NT2/D1 (cell line): ENCODE measurements at regions not wholly inside any gene's neighbourhood (a gene's known extent, or its start where the extent isn't known, plus 50 kb on each side); places are given as distances from the start of the nearest gene placed in this dataset.

Source experiments
- SUZ12 ChIP-seq: IDR thresholded peaks from 2 replicates; pipeline ENCODE4 v1.6.1; 2011; ENCODE audit not compliant: insufficient read length, insufficient read depth; ENCODE audit errors: extremely low read depth
- YY1 ChIP-seq: IDR thresholded peaks from 2 replicates; pipeline ENCODE4 v1.6.1; 2011; ENCODE audit not compliant: insufficient read length, insufficient read depth
- ZNF274 ChIP-seq: IDR thresholded peaks from 2 replicates; pipeline ENCODE4 v1.6.1; 2011; ENCODE audit warnings: mild to moderate bottlenecking, low read depth, low read length

DNA sequence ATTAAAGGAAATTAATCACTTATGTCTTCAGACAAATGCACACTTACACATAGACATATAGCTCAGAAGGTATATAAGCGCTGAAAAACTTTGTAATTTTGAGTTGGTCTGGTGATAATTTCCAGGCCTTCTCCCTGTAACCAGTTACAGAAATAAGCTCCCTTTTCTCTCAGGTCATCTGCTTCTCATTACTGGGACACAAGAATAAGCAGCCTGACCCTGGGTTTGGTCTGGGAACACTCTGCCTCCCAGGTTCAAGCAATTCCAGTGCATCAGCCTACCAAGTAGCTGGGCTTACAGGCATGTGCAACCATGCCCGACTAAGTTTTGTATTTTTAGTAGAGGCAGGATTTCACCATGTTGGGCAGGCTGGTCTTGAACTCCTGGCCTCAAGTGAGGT is 274.5 kb downstream of the LMO7 start:
- TF ChIP-seq YY1 (no peak), SUZ12 (no peak), ZNF274 (no peak)
